Occipital lobe (tissue), 1 donor: ENCODE measurements at regions not wholly inside any gene's neighbourhood (a gene's known extent, or its start where the extent isn't known, plus 50 kb on each side); places are given as distances from the start of the nearest gene placed in this dataset.
"Not testable (repeated sequence)": the region's sequence is repeated elsewhere in the genome, so short reads cannot be mapped to it uniquely, and the experiment has no call there.

Experiments used
- DNase-seq: peaks from one replicate; lab custom pipeline; 2025; lab: John Stamatoyannopoulos, UW

DNA sequence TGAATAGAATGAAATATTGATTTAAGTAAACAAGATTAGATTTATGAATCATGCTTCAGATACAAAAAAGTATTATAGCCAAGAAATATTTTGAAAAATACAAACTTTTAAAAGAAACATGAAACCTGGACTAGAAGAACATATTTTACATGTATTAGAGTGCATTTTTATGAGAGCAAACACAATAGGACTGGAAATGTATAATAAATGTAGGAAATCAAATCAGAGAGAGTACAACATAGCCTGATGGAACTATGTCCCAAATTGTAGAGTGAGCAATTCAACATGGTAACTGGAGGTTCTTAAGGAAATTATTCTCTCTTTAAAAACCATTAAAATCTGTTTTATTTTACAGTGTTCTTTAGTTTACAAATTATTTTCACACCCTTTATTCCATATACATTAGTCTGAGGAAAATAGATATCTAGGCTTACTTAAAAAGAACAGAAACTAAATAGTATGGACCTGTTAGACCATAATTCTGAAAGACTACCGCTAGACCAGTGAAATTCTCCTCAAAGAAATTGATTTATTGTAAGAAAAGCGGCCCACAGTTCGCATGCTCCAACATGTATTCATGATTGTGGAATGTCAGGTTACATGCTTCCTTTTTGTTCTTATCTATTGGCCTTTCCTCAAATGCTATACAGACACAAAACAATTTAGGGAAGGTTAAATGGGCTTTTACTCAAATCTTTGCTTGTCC is 1526.5 kb upstream of the SLC10A2 start:
- DNase-seq: no peak

GRCh38 chr13:104592127-104592526 is 1525.9 kb upstream of the SLC10A2 start:
- DNase-seq: no peak

GRCh38 chr13:104586051-104586746 is 1520.0 kb upstream of the SLC10A2 start:
- no peak for DNase-seq

DNA sequence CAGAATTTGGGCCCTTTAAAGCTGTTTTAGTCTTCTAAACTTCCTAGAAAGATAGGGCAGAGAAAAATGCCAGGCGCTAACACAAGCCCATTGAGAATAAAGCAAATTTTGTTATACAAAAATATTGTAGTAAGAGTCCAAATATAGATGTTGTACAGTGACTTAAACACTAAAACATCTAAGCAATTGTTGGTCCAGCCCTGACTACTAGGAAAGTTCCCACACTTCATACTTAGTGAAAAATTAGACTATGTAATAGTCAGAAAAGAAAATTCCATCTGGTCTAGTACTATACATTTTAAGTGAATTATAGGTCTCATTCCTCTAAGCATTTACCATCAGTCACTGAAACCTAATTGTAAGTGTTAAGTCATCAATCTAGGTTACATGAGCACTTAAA is 1518.3 kb upstream of the SLC10A2 start:
- no peak for DNase-seq

- DNase-seq: no peak
Measured at GRCh38 chr13:104580931-104581330, 1514.7 kb upstream of the SLC10A2 start.

DNA sequence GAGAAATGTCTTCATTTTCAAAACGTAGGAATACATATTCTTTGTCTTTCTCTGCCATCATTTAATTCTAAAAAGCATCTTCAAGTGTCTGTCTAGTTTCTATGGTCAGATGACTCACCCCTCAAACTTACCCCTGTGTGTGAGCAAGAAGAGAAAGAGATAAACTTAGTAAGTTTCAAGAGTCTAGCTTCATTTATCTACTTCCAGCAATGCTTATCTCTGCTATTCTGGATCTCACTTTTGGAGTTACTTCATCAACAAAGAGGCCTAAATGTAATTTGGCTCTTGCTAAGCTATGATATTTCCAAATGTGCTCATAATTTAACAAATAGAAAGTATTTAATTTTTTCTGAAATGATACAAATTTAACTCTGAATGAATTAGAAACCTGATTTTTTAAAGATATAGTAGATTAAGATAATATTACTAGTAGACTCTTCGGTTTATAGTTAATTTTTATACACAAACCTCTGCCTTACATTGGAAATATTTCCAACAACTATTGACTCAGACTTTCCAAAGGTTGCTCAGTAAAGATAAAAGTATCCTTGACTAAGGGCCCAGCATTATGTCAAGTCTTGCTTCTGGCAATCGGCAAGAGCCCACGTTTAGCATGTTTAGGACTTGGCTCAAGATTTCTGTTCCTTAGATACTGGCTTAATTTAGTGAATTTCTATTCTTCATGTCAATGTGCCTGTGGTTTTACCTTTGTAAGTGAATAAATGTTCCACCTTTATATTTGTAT is 1511.0 kb upstream of the SLC10A2 start:
- no peak for DNase-seq

GRCh38 chr13:104571893-104572229 is 1505.6 kb upstream of the SLC10A2 start:
- no peak for DNase-seq

GRCh38 chr13:104571161-104571892 is 1505.1 kb upstream of the SLC10A2 start:
- DNase-seq: peak; percentile 77

DNA sequence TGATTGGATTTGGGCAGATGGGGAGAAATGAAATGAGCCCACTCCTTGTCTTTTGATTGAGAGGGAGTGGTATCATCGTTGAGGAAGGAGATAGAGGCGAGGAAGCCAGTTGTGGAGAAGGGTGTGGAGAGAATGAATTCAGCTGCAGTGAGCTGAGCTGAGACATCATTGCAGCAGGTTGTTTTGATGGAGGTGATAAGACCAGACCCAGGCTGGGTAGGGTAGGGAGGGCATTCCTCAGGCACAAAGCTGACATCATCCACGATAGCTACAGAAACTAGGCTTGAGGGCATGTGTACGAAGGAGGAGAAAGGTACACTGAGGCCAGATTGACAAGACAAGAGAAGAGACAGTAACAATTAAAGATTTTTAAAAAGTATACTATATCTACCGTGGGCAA is 1500.9 kb upstream of the SLC10A2 start:
- no peak for DNase-seq

DNA sequence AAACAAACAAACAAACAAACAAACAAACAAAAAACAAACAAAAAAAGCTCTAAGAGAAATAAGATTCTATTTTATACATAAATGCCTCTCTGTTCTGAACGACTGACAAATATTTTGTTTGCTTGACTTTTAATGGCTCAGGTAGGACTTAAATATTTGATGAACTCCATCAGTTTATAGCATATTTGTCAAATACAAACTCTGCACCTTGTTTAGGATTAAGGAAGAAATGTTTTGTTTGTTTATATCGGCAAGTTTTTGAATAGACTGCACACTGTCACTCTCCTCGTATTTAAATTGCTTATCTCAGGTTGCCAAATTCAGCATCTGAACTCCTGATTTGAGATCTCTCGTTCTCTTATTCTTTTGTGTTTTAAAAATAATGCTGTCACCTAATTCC is 1499.7 kb upstream of the SLC10A2 start:
- no peak for DNase-seq

DNA sequence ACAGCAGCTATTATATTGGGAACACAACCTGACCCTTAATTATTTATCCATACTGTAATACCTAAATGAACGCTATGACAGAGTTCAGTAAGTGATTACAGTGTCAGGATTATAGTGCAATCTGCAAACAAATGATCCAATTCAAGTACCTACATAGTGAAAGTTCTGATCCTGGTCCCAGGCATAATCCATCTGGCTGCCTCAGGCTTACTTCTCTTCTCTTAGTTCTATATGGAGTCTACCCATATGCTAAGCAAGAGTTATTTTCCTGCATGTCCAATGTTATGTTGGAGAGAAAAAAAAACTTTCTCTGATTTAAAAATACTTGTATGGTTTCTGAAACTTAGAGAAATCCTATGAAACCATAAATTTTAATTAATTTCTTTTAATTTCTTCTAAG is 1487.7 kb upstream of the SLC10A2 start:
- DNase-seq: no peak

DNA sequence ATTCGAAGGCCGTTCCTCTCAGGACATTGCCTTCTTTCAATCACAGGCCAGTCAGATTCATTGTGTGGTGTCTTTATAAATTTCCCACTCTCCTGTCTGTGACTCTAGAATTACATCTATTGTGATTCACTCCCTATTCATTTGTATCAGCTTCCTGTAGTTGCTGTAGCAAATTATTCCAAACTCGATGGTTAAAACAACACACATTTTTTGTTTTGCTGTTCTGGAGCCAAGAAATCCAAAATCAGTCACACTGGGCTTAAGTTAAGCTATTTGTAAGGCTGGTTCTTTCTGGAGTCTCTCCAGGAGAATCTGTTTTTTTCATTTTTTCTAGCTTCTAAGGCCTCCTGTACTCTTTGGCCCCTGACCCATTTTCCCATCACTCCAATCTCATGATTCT is 1487.0 kb upstream of the SLC10A2 start:
- no peak for DNase-seq

DNA sequence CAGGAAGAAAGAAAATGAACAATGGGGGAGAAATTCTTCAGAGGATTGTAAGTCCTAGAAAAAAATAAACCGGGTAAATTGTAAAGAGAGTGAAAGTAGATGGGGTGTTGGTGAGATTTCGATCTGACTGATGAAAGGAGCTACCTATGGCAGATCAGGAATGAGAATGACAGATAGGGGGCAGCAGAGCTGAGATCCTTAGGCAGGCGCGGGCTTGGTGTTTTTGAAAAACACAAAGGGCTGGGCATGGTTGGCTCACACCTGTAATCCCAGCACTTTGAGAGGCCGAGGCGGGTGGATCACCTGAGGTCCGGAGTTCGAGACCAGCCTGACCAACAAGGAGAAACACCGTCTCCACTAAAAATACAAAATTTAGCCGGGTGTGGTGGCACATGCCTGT is 1468.6 kb upstream of the SLC10A2 start:
- DNase-seq: no peak

DNA sequence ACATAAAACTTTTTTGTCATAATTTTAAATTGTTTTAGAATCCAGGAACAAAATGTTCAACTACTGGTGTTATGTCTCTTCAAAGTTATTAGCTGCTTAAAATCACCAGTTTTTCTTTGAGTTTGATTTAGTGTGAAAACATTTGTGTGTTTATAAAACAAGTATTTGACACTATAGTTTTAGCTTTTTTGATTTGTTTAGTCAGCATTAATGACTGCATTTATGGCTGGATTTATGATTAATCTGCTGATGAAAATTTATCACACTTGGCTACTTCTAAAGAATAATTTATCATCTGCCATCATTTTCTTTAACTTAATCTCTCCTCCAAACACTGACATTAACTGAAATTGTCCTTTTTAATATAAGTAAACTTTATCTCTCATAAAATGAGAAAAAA is 1465.9 kb upstream of the SLC10A2 start:
- no peak for DNase-seq

DNA sequence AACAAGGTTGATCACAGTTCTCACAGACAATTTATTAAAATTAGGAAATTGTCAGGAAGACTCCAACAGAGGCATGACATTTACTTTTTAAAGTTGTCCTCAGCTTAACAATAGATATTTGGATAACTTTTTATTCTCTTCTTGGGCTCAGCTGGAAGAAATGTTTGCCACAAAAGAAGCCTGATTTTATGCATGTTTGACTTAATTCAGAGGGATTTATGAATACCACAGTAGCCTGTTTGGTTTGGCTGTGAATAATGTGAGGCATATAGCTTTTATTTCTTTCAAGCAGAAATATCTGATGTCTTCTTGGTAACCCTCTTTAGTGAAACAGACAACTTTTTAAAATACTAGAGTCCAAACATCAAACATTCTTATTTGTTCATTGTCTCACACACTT is 1464.5 kb upstream of the SLC10A2 start:
- no peak for DNase-seq

DNA sequence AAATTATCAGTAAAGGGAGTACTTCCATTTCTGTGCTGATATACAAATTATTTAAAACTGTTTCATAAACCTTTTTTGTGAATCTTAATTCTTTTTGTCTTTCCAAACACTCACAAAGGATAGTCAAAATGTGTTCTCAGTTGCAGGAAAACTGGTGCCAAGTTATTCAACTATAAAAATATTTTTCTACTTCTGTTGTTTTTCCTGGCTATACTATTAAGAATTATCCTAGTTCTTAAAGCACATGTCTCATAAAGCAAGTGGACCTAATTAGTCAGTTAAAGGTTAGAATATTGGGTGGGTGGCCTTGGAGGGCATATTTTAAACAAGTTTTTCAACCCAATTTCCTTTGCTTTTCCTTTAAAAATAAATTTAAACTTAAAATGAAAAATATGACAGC is 1460.3 kb upstream of the SLC10A2 start:
- no peak for DNase-seq

DNA sequence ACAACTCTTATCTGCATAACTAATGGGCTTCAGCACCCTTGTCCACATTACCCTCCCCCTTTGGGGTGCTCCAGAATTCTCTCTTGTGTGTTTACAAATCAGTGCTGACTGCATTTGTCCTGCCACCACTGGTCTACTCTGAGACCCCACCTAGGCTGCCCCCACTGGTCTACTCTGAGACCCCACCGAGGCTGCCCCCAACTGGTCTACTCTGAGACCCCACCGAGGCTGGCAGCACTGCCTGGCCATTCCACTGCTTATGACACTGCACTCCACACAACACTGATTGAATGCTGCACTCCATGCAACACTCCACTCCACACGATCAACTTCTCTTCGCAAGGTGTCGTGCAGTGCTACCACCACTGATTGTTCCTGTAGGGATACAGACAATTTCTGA is 1459.2 kb upstream of the SLC10A2 start:
- no peak for DNase-seq

DNA sequence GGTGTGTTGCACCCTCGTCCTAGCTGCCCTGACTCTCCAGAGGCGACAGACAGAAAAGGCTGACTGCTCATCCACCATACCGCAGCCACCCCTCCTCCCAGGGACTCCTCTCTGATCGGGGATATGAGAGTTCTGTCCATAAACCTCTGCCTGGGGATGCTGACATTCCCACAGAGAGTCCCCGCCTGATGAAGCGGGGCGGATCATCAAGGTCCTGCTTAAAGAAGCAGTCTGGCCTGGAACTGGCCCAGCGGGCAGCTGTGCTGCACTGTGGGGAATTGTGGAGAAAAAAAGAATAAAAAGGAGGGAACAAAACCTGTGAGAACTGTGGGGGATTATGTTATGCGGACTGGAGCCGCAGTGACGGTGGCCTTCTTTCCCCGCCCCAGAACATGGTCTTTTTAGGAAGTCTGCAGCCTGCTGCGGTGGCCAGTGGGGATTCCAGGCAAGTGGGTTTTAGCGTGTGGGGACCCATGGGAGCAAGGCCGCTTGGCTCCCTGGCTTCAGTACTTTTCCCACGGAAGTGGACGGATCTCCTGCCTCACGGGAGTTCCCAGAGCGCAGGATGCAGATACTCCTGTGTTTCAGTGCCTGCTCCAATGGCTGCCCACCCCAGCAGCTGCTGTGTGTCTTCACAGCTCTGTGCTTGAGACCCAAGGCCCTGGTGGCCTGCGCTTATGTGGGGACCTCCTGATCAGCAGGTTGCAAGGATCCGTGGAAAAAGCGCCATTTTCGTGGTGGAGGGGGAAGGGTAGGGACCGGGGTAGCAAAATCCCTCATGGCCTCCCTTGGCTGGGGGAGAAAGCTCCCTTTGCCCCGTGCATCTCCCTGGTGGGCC is 1456.2 kb upstream of the SLC10A2 start:
- DNase-seq: no peak

GRCh38 chr13:104510422-104510821 is 1444.2 kb upstream of the SLC10A2 start:
- no peak for DNase-seq

- DNase-seq: not testable (repeated sequence)
Measured at GRCh38 chr13:104493502-104493901, 1427.3 kb upstream of the SLC10A2 start.

DNA sequence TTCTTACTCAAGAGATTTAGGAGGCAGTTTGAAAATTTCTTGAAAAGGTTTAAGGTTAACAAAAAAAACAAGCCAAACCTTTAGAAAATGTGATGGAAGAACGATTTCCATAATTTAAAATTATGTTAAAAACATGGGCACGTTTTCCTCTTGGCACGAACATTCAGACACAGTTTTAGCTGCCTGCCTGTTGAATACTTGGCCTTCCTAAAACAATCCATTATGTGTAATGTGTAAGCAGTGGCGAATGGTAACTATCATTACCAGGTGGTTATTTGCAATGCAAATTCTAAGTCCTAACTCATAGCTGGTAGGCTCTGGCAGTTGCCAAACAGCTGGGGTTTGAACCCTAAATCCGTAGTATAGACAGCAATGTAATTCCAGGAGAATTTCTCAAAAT is 1425.7 kb upstream of the SLC10A2 start:
- DNase-seq: no peak
